H9 (cell line): ENCODE measurements at regions not wholly inside any gene's neighbourhood (a gene's known extent, or its start where the extent isn't known, plus 50 kb on each side); places are given as distances from the start of the nearest gene placed in this dataset.

Experiments used
- DNase-seq: peaks from one replicate; pipeline ENCODE4 v3.0.0-alpha.2; 2017
- H2AFZ ChIP-seq: one replicate; pipeline ENCODE4 v1.6.1; 2013; ENCODE audit warnings: mild to moderate bottlenecking, low read length, control low read depth, moderate library complexity
- H2AK5ac ChIP-seq: 2 replicates; pipeline ENCODE4 v1.6.1; 2013; ENCODE audit warnings: low read length, control low read depth, mixed read lengths; ENCODE audit not compliant: insufficient read length
- H2BK120ac ChIP-seq: one replicate; pipeline ENCODE4 v1.6.1; 2013; ENCODE audit warnings: low read depth, mild to moderate bottlenecking, low read length, control low read depth, inconsistent platforms; ENCODE audit not compliant: poor library complexity, severe bottlenecking
- H2BK12ac ChIP-seq: 2 replicates; pipeline ENCODE4 v1.6.1; 2013; ENCODE audit warnings: low read length, control low read depth, mixed read lengths, low read depth; ENCODE audit not compliant: insufficient read length
- H2BK15ac ChIP-seq: 2 replicates; pipeline ENCODE4 v1.6.1; 2013; ENCODE audit warnings: low read depth, low read length, control low read depth
- H2BK20ac ChIP-seq: one replicate; pipeline ENCODE4 v1.6.1; 2013; ENCODE audit warnings: low read depth, mild to moderate bottlenecking, low read length, control low read depth, inconsistent platforms; ENCODE audit not compliant: poor library complexity, severe bottlenecking
- H2BK5ac ChIP-seq: 2 replicates; pipeline ENCODE4 v1.6.1; 2013; ENCODE audit warnings: low read length, control low read depth, mixed read lengths; ENCODE audit not compliant: insufficient read length
- H3K14ac ChIP-seq: 2 replicates; pipeline ENCODE4 v1.6.1; 2013; ENCODE audit warnings: low read length, control low read depth; ENCODE audit not compliant: insufficient read depth
- H3K18ac ChIP-seq: 2 replicates; pipeline ENCODE4 v1.6.1; 2013; ENCODE audit warnings: low read depth, mild to moderate bottlenecking, mixed read lengths, low read length, control low read depth; ENCODE audit not compliant: insufficient read length
- H3K23ac ChIP-seq: 2 replicates; pipeline ENCODE4 v1.6.1; 2013; ENCODE audit warnings: low read length, control low read depth, mixed read lengths, low read depth; ENCODE audit not compliant: insufficient read length
- H3K23me2 ChIP-seq: 2 replicates; pipeline ENCODE4 v1.6.1; 2013; ENCODE audit warnings: low read depth, mild to moderate bottlenecking, mixed read lengths, low read length, control low read depth; ENCODE audit not compliant: insufficient read length, poor library complexity, severe bottlenecking
- H3K27ac ChIP-seq: 2 replicates; pipeline ENCODE4 v1.5.1; 2013; ENCODE audit warnings: low read length, control low read depth, mixed read lengths, low read depth; ENCODE audit not compliant: insufficient read length
- H3K27me3 ChIP-seq: 2 replicates; pipeline ENCODE4 v1.6.1; 2013; ENCODE audit warnings: low read length, control low read depth, inconsistent platforms; ENCODE audit not compliant: insufficient read depth
- H3K4ac ChIP-seq: 2 replicates; pipeline ENCODE4 v1.6.1; 2013; ENCODE audit warnings: low read depth, mild to moderate bottlenecking, control low read depth, inconsistent platforms, low read length, moderate library complexity
- H3K4me1 ChIP-seq: 2 replicates; pipeline ENCODE4 v1.6.1; 2013; ENCODE audit warnings: low read length, control low read depth, inconsistent platforms; ENCODE audit not compliant: insufficient read depth
- H3K4me2 ChIP-seq: 2 replicates; pipeline ENCODE4 v1.6.1; 2013; ENCODE audit warnings: low read length, control low read depth, mixed read lengths; ENCODE audit not compliant: insufficient read length, insufficient read depth
- H3K56ac ChIP-seq: 2 replicates; pipeline ENCODE4 v1.6.1; 2013; ENCODE audit warnings: low read depth, mild to moderate bottlenecking, mixed read lengths, low read length, control low read depth; ENCODE audit not compliant: insufficient read length
- H3K79me1 ChIP-seq: 2 replicates; pipeline ENCODE4 v1.6.1; 2013; ENCODE audit warnings: low read depth, mild to moderate bottlenecking, moderate library complexity, low read length, control low read depth, inconsistent platforms; ENCODE audit not compliant: insufficient read depth, poor library complexity, severe bottlenecking
- H3K79me2 ChIP-seq: 2 replicates; pipeline ENCODE4 v1.6.1; 2013; ENCODE audit warnings: low read length, control low read depth, inconsistent platforms; ENCODE audit not compliant: insufficient read depth
- H3K9ac ChIP-seq: 2 replicates; pipeline ENCODE4 v1.6.1; 2013; ENCODE audit warnings: low read length, control low read depth, mixed read lengths; ENCODE audit not compliant: insufficient read length; ENCODE audit errors: extremely low read depth
- H3K9me3 ChIP-seq: one replicate; pipeline ENCODE4 v1.6.1; 2013; ENCODE audit warnings: low read depth, low read length, inconsistent platforms; ENCODE audit not compliant: control insufficient read depth
- H3T11ph ChIP-seq: one replicate; pipeline ENCODE4 v1.6.1; 2013; ENCODE audit warnings: mild to moderate bottlenecking, low read length, control low read depth, inconsistent platforms
- H4K20me1 ChIP-seq: one replicate; pipeline ENCODE4 v1.6.1; 2013; ENCODE audit not compliant: control insufficient read depth, insufficient read length, insufficient read depth
- H4K5ac ChIP-seq: 2 replicates; pipeline ENCODE4 v1.6.1; 2013; ENCODE audit warnings: low read depth, mild to moderate bottlenecking, mixed read lengths, low read length, control low read depth; ENCODE audit not compliant: insufficient read length
- H4K8ac ChIP-seq: replicated peaks from 2 replicates; pipeline ENCODE4 v1.6.1; 2013; ENCODE audit warnings: low read length, control low read depth, mixed read lengths, low read depth; ENCODE audit not compliant: insufficient read length
- H4K91ac ChIP-seq: 2 replicates; pipeline ENCODE4 v1.6.1; 2013; ENCODE audit warnings: low read depth, mild to moderate bottlenecking, moderate library complexity, mixed read lengths, low read length, control low read depth; ENCODE audit not compliant: insufficient read length
- H3K27ac Mint-ChIP-seq, 3 experiments: 2 replicates in 2 of 3; 3 replicates in 1 of 3; pipeline ENCODE4 v1.8.0; 2020 to 2021; ENCODE audit warnings: mixed read lengths in 3 of 3, mild to moderate bottlenecking in 1 of 3, moderate library complexity in 1 of 3
- H3K27me3 Mint-ChIP-seq: 2 replicates; pipeline ENCODE4 v1.8.0; 2021; ENCODE audit warnings: low read depth, mild to moderate bottlenecking, moderate library complexity, mixed read lengths
- H3K36me3 Mint-ChIP-seq, 3 experiments: 2 replicates in 2 of 3; 3 replicates in 1 of 3; pipeline ENCODE4 v1.8.0; 2020 to 2021; ENCODE audit warnings: low read depth in 3 of 3, mixed read lengths in 3 of 3; ENCODE audit not compliant: insufficient read depth in 1 of 3
- H3K4me1 Mint-ChIP-seq, 2 experiments: 2 replicates each; pipeline ENCODE4 v1.8.0; 2020; ENCODE audit warnings: mixed read lengths in 2 of 2
- H3K4me3 Mint-ChIP-seq, 2 experiments: 2 replicates in 1 of 2; 3 replicates in 1 of 2; pipeline ENCODE4 v1.8.0; 2020 to 2021; ENCODE audit warnings: mild to moderate bottlenecking in 2 of 2, mixed read lengths in 2 of 2, moderate library complexity in 1 of 2
- H3K9me3 Mint-ChIP-seq, 2 experiments: 2 replicates in 1 of 2; 3 replicates in 1 of 2; pipeline ENCODE4 v1.8.0; 2020; ENCODE audit warnings: mild to moderate bottlenecking in 2 of 2, mixed read lengths in 2 of 2, moderate library complexity in 1 of 2
- CTCF ChIP-seq: fragments of 200-600 bp; sonication (generic); conservative IDR thresholded peaks from 3 replicates; pipeline ENCODE4 v1.8.0; 2021; ENCODE audit warnings: antibody characterized with exemption, mild to moderate bottlenecking
- WGBS: extraction: QIAGEN DNeasy Blood & Tissue Kit; methylation state at CpG from one replicate; pipeline ENCODE4 v1.1.7; 2013; ENCODE audit warnings: missing lambda C conversion rate, low lambda C conversion rate, mixed read lengths; ENCODE audit not compliant: insufficient read length; ENCODE audit errors: extremely low coverage; 5-methylcytosine and 5-hydroxymethylcytosine counted together

- Histone ChIP-seq H3K4me1 (peaks cover 3% of the 10 kb centered on the region; the same call in 1 of the 2 replicates), H3K9me3 (no peaks in the 10 kb centered on the region), H3K18ac (no peak overlapping the region), H4K8ac (no peak overlapping the region), H3K14ac (no peak overlapping the region), H3K79me1 (no peaks in the 10 kb centered on the region), H3K4me2 (no peak overlapping the region), H2BK5ac (no peak overlapping the region), H2AK5ac (no peak overlapping the region), H2BK15ac (no peak overlapping the region), H3K9ac (no peak overlapping the region), H4K20me1 (no peaks in the 10 kb centered on the region), H3K23me2 (no peaks in the 10 kb centered on the region), H3K79me2 (no peaks in the 10 kb centered on the region), H3K23ac (no peak overlapping the region), H3K4ac (no peak overlapping the region), H3K27ac (no peak overlapping the region), H2BK20ac (no peak overlapping the region), H2BK12ac (no peak overlapping the region), H4K91ac (no peak overlapping the region), H3T11ph (no peak overlapping the region), H3K56ac (no peak overlapping the region), H3K27me3 (no peaks in the 10 kb centered on the region), H2BK120ac (no peak overlapping the region), H4K5ac (no peak overlapping the region), H2AFZ (no peak overlapping the region)
- H3K27me3 Mint-ChIP-seq = no peaks in the 10 kb centered on the region
- H3K9me3 Mint-ChIP-seq = no peaks in the 10 kb centered on the region
- no peak for TF ChIP-seq CTCF
- H3K4me1 Mint-ChIP-seq = peaks cover 15 to 17% of the 10 kb centered on the region in 2 experiments
- H3K36me3 Mint-ChIP-seq = no peaks in the 10 kb centered on the region
- H3K4me3 Mint-ChIP-seq = no peak overlapping the region
- no CpG with 5 or more reads among the region's 5 CpGs for WGBS
- peak; percentile 49 for DNase-seq
- H3K27ac Mint-ChIP-seq = no peak overlapping the region
Measured at GRCh38 chr6:104625536-104625935, 234.2 kb downstream of the HACE1 start.
